ENCODE measurements at regions not wholly inside any gene's neighbourhood (a gene's known extent, or its start where the extent isn't known, plus 50 kb on each side); places are given as distances from the start of the nearest gene placed in this dataset.
"Not testable (repeated sequence)": the region's sequence is repeated elsewhere in the genome, so short reads cannot be mapped to it uniquely, and the experiment has no call there.

- intact Hi-C loops (cut with DNase I), result no loop called here
- no peaks in the 10 kb centered on the region for H3K27me3 ChIP-seq (ENCODE audit: control insufficient read depth, insufficient read depth, low read length)
- no peak for TF ChIP-seq CTCF (IDR thresholded peaks at IDR 0.05; ENCODE audit: borderline replicate concordance, extremely low read depth, insufficient read depth)
- no peaks in the 10 kb centered on the region for H3K4me1 ChIP-seq (ENCODE audit: control insufficient read depth in 2 of 3, insufficient read depth in 2 of 3, low read depth in 1 of 3, low read length in 3 of 3)
- H3K36me3 ChIP-seq (ENCODE audit: control insufficient read depth in 2 of 3, insufficient read depth in 3 of 3, low read length in 3 of 3), result no peaks in the 10 kb centered on the region
- no peak overlapping the region for H3K4me3 ChIP-seq (ENCODE audit: low read length in 3 of 3)
- H3K27ac ChIP-seq (ENCODE audit: low read depth in 2 of 2, low read length in 2 of 2), result no peak overlapping the region
- no peak for DNase-seq
- FAIRE-seq, result no peak
- no peaks in the 10 kb centered on the region for H3K9me3 ChIP-seq (ENCODE audit: control insufficient read depth in 2 of 3, insufficient read depth in 1 of 3, low read length in 3 of 3)
- H3K9ac ChIP-seq (ENCODE audit: low read length in 3 of 3), result no peak overlapping the region
These were observed 1930.5 kb upstream of the AGA start for GRCh38 chr4:179372746-179373145.

GRCh38 chr4:179378847-179379246 is 1936.6 kb upstream of the AGA start:
- H3K36me3 ChIP-seq (ENCODE audit: control insufficient read depth in 2 of 3, insufficient read depth in 3 of 3, low read length in 3 of 3); H3K9ac ChIP-seq (ENCODE audit: low read length in 3 of 3); H3K4me1 ChIP-seq (ENCODE audit: control insufficient read depth in 2 of 3, insufficient read depth in 2 of 3, low read depth in 1 of 3, low read length in 3 of 3); H3K9me3 ChIP-seq (ENCODE audit: control insufficient read depth in 2 of 3, insufficient read depth in 1 of 3, low read length in 3 of 3); intact Hi-C loops (cut with DNase I); FAIRE-seq; DNase-seq; H3K27ac ChIP-seq (ENCODE audit: low read depth in 2 of 2, low read length in 2 of 2); H3K27me3 ChIP-seq (ENCODE audit: control insufficient read depth, insufficient read depth, low read length); H3K4me3 ChIP-seq (ENCODE audit: low read length in 3 of 3): not testable (repeated sequence)

DNA sequence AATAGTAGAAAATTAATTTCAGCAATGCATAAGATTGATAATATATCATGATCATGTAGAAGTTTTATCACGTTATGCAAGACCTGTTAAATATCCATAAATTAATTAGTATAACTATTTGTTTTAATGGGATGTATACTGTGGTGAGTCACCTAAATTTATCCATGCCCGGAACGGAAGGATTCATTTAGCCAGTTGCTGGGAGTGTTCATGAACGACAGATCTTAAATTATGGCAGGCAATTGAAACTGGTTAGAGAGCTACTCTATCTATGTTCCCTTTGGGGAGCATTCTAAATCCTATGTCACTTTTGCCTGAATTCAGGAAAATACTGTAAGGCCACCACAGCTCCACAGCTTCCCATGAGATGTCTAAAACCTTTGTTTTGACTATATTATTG is 1950.5 kb upstream of the AGA start:
- H3K36me3 ChIP-seq (ENCODE audit: control insufficient read depth in 2 of 3, insufficient read depth in 3 of 3, low read length in 3 of 3), result no peaks in the 10 kb centered on the region
- no peak overlapping the region for H3K27ac ChIP-seq (ENCODE audit: low read depth in 2 of 2, low read length in 2 of 2)
- intact Hi-C loops (cut with DNase I), result no loop called here
- H3K4me1 ChIP-seq (ENCODE audit: control insufficient read depth in 2 of 3, insufficient read depth in 2 of 3, low read depth in 1 of 3, low read length in 3 of 3), result no peaks in the 10 kb centered on the region
- DNase-seq, result no peak
- H3K27me3 ChIP-seq (ENCODE audit: control insufficient read depth, insufficient read depth, low read length), result no peaks in the 10 kb centered on the region
- no peaks in the 10 kb centered on the region for H3K9me3 ChIP-seq (ENCODE audit: control insufficient read depth in 2 of 3, insufficient read depth in 1 of 3, low read length in 3 of 3)
- H3K4me3 ChIP-seq (ENCODE audit: low read length in 3 of 3), result no peak overlapping the region
- no peak for FAIRE-seq
- H3K9ac ChIP-seq (ENCODE audit: low read length in 3 of 3), result no peak overlapping the region
- no peak for TF ChIP-seq CTCF (IDR thresholded peaks at IDR 0.05; ENCODE audit: borderline replicate concordance, extremely low read depth, insufficient read depth)

- no peak for DNase-seq
- intact Hi-C loops (cut with DNase I), result no loop called here
- no peak for TF ChIP-seq CTCF (IDR thresholded peaks at IDR 0.05; ENCODE audit: borderline replicate concordance, extremely low read depth, insufficient read depth)
- no peak overlapping the region for H3K9ac ChIP-seq (ENCODE audit: low read length in 3 of 3)
- no peak overlapping the region for H3K27ac ChIP-seq (ENCODE audit: low read depth in 2 of 2, low read length in 2 of 2)
- H3K4me3 ChIP-seq (ENCODE audit: low read length in 3 of 3), result no peak overlapping the region
- FAIRE-seq, result no peak
- peaks cover 0 to 2% (median 0%) of the 10 kb centered on the region in 3 donors for H3K9me3 ChIP-seq (ENCODE audit: control insufficient read depth in 2 of 3, insufficient read depth in 1 of 3, low read length in 3 of 3)
- no peaks in the 10 kb centered on the region for H3K36me3 ChIP-seq (ENCODE audit: control insufficient read depth in 2 of 3, insufficient read depth in 3 of 3, low read length in 3 of 3)
- no peaks in the 10 kb centered on the region for H3K27me3 ChIP-seq (ENCODE audit: control insufficient read depth, insufficient read depth, low read length)
- H3K4me1 ChIP-seq (ENCODE audit: control insufficient read depth in 2 of 3, insufficient read depth in 2 of 3, low read depth in 1 of 3, low read length in 3 of 3), result no peaks in the 10 kb centered on the region
These were observed 1956.2 kb upstream of the AGA start for GRCh38 chr4:179398414-179398813.

Measured in kidney (tissue), 13 donors.